ENCODE measurements at regions not wholly inside any gene's neighbourhood (a gene's known extent, or its start where the extent isn't known, plus 50 kb on each side); places are given as distances from the start of the nearest gene placed in this dataset.
"Not testable (repeated sequence)": the region's sequence is repeated elsewhere in the genome, so short reads cannot be mapped to it uniquely, and the experiment has no call there.

DNA sequence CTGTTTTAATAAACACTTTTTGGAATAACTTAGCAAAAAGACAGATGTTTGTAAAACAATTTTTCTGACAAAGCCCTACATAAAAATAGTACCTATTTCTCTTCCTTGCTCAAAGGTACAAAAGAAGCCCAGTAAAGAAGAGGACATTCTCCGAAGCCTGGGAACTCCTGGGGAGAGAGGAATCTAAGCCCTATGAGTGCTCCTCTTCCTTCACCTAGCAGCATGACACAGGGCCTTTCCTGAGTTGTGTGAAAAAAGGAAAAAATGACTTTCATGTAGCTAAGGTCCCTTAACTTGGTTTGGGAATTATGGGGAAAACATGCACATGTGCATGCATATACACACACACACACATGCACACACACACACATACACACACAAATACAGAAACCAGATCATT is 586.9 kb downstream of the TMA16 start:
- CTCF ChIA-PET, result no interaction called here
- Histone ChIP-seq H3K4me3 (ENCODE audit: control insufficient read depth in 1 of 7, extremely low read depth in 1 of 7, insufficient read depth in 4 of 7, low read depth in 2 of 7, low read length in 6 of 7) (no peak overlapping the region), H3K4me1 (ENCODE audit: control extremely low read depth in 1 of 4, control insufficient read depth in 4 of 4, insufficient read depth in 4 of 4, low read length in 3 of 4) (no peaks in the 10 kb centered on the region), H3K27ac (ENCODE audit: insufficient read depth in 1 of 2, low read depth in 1 of 2, low read length in 2 of 2, poor library complexity in 1 of 2, severe bottlenecking in 2 of 2) (no peak overlapping the region), H3K27me3 (replicated peaks in 2 of 5; ENCODE audit: control insufficient read depth in 4 of 5, insufficient read depth in 5 of 5, low read length in 4 of 5) (no peaks in the 10 kb centered on the region), H3K36me3 (ENCODE audit: control insufficient read depth in 4 of 4, insufficient read depth in 4 of 4, low read length in 3 of 4) (no peaks in the 10 kb centered on the region), H3K9me3 (ENCODE audit: control extremely low read depth in 1 of 5, control insufficient read depth in 4 of 5, insufficient read depth in 2 of 5, low read depth in 1 of 5, low read length in 4 of 5) (no peaks in the 10 kb centered on the region)
- no peak for DNase-seq
- POLR2A ChIA-PET, result no interaction called here
- WGBS (ENCODE audit: insufficient coverage), result no CpG with 5 or more reads among the region's 1 CpG

DNA sequence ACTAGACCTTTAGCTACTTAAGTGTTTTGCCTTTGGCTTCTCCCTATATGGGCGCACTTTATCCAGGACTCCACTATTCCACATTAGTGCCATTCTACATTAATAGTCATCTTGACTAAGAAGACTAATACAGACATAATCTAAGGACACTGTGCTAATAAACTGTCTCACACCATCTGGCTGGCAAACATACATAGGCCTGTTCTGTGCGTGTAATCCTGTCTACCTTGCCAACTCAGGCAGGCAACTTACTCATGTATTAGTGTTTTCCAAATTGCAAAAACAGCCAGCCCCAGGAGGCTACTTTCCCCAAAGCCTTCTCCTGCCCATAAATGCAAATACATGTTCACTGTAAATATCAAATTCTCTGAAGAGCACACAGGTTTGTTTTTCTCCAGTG is 587.3 kb downstream of the TMA16 start:
- CTCF ChIA-PET, result no interaction called here
- Histone ChIP-seq H3K9me3 (ENCODE audit: control extremely low read depth in 1 of 5, control insufficient read depth in 4 of 5, insufficient read depth in 2 of 5, low read depth in 1 of 5, low read length in 4 of 5) (no peaks in the 10 kb centered on the region), H3K4me3 (ENCODE audit: control insufficient read depth in 1 of 7, extremely low read depth in 1 of 7, insufficient read depth in 4 of 7, low read depth in 2 of 7, low read length in 6 of 7) (no peak overlapping the region), H3K27ac (ENCODE audit: insufficient read depth in 1 of 2, low read depth in 1 of 2, low read length in 2 of 2, poor library complexity in 1 of 2, severe bottlenecking in 2 of 2) (no peak overlapping the region), H3K27me3 (replicated peaks in 2 of 5; ENCODE audit: control insufficient read depth in 4 of 5, insufficient read depth in 5 of 5, low read length in 4 of 5) (no peaks in the 10 kb centered on the region), H3K36me3 (ENCODE audit: control insufficient read depth in 4 of 4, insufficient read depth in 4 of 4, low read length in 3 of 4) (no peaks in the 10 kb centered on the region), H3K4me1 (ENCODE audit: control extremely low read depth in 1 of 4, control insufficient read depth in 4 of 4, insufficient read depth in 4 of 4, low read length in 3 of 4) (no peaks in the 10 kb centered on the region)
- no peak for DNase-seq
- 92% methylated on average over 2 of the region's 2 CpGs for WGBS (ENCODE audit: insufficient coverage)
- POLR2A ChIA-PET, result no interaction called here

DNA sequence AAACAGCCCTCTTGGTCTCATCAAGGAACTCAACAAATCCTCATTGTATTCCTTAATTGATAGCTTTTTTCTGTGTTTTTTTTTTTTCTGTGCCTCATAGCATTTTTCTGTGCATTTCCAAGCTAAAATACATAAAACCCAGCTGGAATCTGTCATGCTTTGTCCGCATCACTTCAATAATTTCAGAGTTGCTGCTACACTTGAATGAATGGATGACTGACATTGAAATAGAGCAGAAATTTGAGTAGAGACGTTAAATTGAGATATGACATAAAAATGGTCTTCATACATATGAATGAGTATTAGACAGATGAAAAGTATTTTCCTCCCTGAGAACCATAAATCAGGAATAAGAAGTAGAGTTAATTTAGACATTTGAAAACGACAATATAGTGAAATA is 593.2 kb downstream of the TMA16 start:
- H3K4me1 ChIP-seq (ENCODE audit: control extremely low read depth in 1 of 4, control insufficient read depth in 4 of 4, insufficient read depth in 4 of 4, low read length in 3 of 4), result no peaks in the 10 kb centered on the region
- H3K27ac ChIP-seq (ENCODE audit: insufficient read depth in 1 of 2, low read depth in 1 of 2, low read length in 2 of 2, poor library complexity in 1 of 2, severe bottlenecking in 2 of 2), result no peak overlapping the region
- H3K27me3 ChIP-seq (replicated peaks in 2 of 5; ENCODE audit: control insufficient read depth in 4 of 5, insufficient read depth in 5 of 5, low read length in 4 of 5), result no peaks in the 10 kb centered on the region
- ChIA-PET POLR2A (no interaction called here), CTCF (no interaction called here)
- no CpG with 5 or more reads among the region's 3 CpGs for WGBS (ENCODE audit: insufficient coverage)
- H3K4me3 ChIP-seq (ENCODE audit: control insufficient read depth in 1 of 7, extremely low read depth in 1 of 7, insufficient read depth in 4 of 7, low read depth in 2 of 7, low read length in 6 of 7), result no peak overlapping the region
- no peaks in the 10 kb centered on the region for H3K9me3 ChIP-seq (ENCODE audit: control extremely low read depth in 1 of 5, control insufficient read depth in 4 of 5, insufficient read depth in 2 of 5, low read depth in 1 of 5, low read length in 4 of 5)
- no peaks in the 10 kb centered on the region for H3K36me3 ChIP-seq (ENCODE audit: control insufficient read depth in 4 of 4, insufficient read depth in 4 of 4, low read length in 3 of 4)
- no peak for DNase-seq

DNA sequence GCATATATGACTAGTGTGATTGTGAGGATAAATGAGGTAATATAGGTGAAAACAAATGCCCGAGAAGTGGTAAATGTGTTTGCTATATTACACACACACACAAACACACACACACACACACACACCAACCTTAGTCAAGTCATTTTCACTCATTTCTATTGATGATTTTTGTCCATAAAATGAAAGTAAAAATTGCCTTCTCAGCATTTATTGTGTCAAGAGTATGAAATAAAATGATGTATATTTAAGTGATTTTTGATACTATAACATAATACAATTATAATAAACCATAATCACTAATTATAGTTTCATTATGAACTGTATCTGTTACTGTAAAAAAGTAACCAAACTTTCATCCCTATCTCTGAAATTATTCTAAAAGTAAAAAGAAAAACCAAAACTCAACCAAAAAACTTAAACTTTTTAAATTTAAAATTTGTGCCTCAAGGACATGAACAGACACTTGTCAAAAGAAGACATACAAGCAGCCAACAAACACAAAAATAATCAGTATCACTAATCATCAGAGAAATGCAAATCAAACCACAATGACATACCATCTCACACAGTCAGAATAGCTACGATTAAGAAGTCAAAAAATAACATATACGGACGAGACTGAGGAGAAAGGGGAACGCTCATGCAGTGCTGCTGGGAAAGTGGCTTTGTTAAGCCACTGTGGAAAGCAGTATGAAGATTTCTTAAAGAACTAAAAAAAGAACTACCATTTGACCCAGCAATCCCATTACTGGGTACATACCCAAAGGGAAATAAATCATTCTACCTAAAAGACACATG is 601.0 kb downstream of the TMA16 start:
- no peaks in the 10 kb centered on the region for H3K9me3 ChIP-seq (ENCODE audit: control extremely low read depth in 1 of 5, control insufficient read depth in 4 of 5, insufficient read depth in 2 of 5, low read depth in 1 of 5, low read length in 4 of 5)
- no peaks in the 10 kb centered on the region for H3K4me1 ChIP-seq (ENCODE audit: control extremely low read depth in 1 of 4, control insufficient read depth in 4 of 4, insufficient read depth in 4 of 4, low read length in 3 of 4)
- no peaks in the 10 kb centered on the region for H3K36me3 ChIP-seq (ENCODE audit: control insufficient read depth in 4 of 4, insufficient read depth in 4 of 4, low read length in 3 of 4)
- H3K27me3 ChIP-seq (replicated peaks in 2 of 5; ENCODE audit: control insufficient read depth in 4 of 5, insufficient read depth in 5 of 5, low read length in 4 of 5), result no peaks in the 10 kb centered on the region
- WGBS (ENCODE audit: insufficient coverage), result no CpG with 5 or more reads among the region's 5 CpGs
- no peak for DNase-seq
- ChIA-PET CTCF (no interaction called here), POLR2A (no interaction called here)
- H3K4me3 ChIP-seq (ENCODE audit: control insufficient read depth in 1 of 7, extremely low read depth in 1 of 7, insufficient read depth in 4 of 7, low read depth in 2 of 7, low read length in 6 of 7), result no peak overlapping the region
- H3K27ac ChIP-seq (ENCODE audit: insufficient read depth in 1 of 2, low read depth in 1 of 2, low read length in 2 of 2, poor library complexity in 1 of 2, severe bottlenecking in 2 of 2), result no peak overlapping the region

DNA sequence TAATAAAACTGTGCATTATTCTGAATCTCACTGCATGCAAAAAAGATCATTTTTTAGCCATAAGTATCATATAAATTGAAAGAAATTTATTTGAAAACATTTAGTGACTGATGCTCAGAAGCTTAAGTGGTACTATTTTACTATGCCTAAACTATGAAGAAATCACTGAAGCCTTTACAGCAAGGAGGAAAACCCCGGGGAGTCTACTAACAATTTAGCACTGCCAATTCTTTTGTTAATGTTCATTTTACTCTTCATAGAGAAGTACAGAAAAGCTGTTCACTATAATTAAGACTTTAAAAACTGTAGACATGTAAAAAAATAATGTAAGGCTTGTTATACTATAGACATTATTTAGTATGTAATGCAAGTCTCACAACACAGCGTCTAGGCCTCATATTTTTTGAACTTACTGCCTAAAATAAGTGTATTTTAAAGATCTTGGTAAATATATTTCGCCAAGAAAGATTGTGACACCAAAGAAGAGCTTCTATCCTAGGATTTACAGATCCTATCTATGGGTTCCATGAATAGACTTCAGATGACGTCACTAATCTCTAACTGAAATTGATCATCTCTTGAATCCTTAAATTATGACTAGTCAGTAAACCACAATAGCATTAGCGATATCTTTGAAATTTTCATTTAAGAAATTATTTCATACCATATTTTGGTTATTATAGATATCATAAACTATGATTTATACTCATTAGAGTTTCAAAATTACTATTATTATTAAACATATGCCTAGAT is 602.5 kb downstream of the TMA16 start:
- H3K4me3 ChIP-seq (ENCODE audit: control insufficient read depth in 1 of 7, extremely low read depth in 1 of 7, insufficient read depth in 4 of 7, low read depth in 2 of 7, low read length in 6 of 7), result no peak overlapping the region
- H3K36me3 ChIP-seq (ENCODE audit: control insufficient read depth in 4 of 4, insufficient read depth in 4 of 4, low read length in 3 of 4), result no peaks in the 10 kb centered on the region
- WGBS (ENCODE audit: insufficient coverage), result no CpG with 5 or more reads among the region's 5 CpGs
- H3K9me3 ChIP-seq (ENCODE audit: control extremely low read depth in 1 of 5, control insufficient read depth in 4 of 5, insufficient read depth in 2 of 5, low read depth in 1 of 5, low read length in 4 of 5), result no peaks in the 10 kb centered on the region
- CTCF ChIA-PET, result no interaction called here
- no peak overlapping the region for H3K27ac ChIP-seq (ENCODE audit: insufficient read depth in 1 of 2, low read depth in 1 of 2, low read length in 2 of 2, poor library complexity in 1 of 2, severe bottlenecking in 2 of 2)
- H3K4me1 ChIP-seq (ENCODE audit: control extremely low read depth in 1 of 4, control insufficient read depth in 4 of 4, insufficient read depth in 4 of 4, low read length in 3 of 4), result no peaks in the 10 kb centered on the region
- POLR2A ChIA-PET, result no interaction called here
- no peaks in the 10 kb centered on the region for H3K27me3 ChIP-seq (replicated peaks in 2 of 5; ENCODE audit: control insufficient read depth in 4 of 5, insufficient read depth in 5 of 5, low read length in 4 of 5)
- DNase-seq, result no peak

DNA sequence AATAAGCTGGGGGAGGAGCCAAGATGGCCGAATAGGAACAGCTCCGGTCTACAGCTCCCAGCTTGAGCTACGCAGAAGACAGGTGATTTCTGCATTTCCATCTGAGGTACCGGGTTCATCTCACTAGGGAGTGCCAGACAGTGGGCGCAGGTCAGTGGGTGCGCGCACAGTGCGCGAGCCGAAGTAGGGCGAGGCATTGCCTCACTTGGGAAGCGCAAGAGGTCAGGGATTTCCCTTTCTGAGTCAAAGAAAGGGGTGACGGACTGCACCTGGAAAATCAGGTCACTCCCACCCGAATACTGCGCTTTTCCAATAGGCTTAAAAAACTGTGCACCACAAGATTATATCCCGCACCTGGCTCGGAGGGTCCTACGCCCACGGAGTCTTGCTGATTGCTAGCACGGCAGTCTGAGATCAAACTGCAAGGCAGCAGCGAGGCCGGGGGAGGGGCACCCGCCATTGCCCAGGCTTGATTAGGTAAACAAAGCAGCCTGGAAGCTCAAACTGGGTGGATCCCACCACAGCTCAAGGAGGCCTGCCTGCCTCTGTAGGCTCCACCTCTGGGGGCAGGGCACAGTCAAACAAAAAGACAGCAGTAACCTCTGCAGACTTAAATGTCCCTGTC is 606.4 kb downstream of the TMA16 start:
- H3K4me3 ChIP-seq (ENCODE audit: control insufficient read depth in 1 of 7, extremely low read depth in 1 of 7, insufficient read depth in 4 of 7, low read depth in 2 of 7, low read length in 6 of 7); H3K27me3 ChIP-seq (replicated peaks in 2 of 5; ENCODE audit: control insufficient read depth in 4 of 5, insufficient read depth in 5 of 5, low read length in 4 of 5); H3K36me3 ChIP-seq (ENCODE audit: control insufficient read depth in 4 of 4, insufficient read depth in 4 of 4, low read length in 3 of 4); H3K9me3 ChIP-seq (ENCODE audit: control extremely low read depth in 1 of 5, control insufficient read depth in 4 of 5, insufficient read depth in 2 of 5, low read depth in 1 of 5, low read length in 4 of 5); H3K27ac ChIP-seq (ENCODE audit: insufficient read depth in 1 of 2, low read depth in 1 of 2, low read length in 2 of 2, poor library complexity in 1 of 2, severe bottlenecking in 2 of 2); DNase-seq; H3K4me1 ChIP-seq (ENCODE audit: control extremely low read depth in 1 of 4, control insufficient read depth in 4 of 4, insufficient read depth in 4 of 4, low read length in 3 of 4); CTCF ChIA-PET; POLR2A ChIA-PET: not testable (repeated sequence)
- WGBS (ENCODE audit: insufficient coverage), result 96% methylated on average over 13 of the region's 23 CpGs

DNA sequence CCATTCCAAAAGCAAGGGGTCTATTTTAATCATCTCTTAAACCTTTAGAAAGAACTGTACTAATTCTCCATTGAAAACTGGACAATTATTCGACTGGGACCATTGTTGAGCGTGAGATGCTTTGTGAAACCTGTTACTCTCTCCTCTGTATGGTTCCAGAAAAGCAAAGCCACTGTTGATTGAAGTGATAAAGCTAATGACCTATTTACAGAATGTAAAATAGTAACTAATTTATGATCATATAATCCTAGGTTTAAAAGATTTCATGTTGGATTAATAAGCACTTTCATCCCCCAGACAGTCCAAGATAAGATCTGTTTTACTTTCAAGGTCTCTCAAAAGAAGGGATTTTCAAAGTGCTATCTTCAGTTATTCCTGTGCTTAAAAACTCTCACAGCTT is 614.5 kb downstream of the TMA16 start:
- ChIA-PET POLR2A (no interaction called here), CTCF (no interaction called here)
- Histone ChIP-seq H3K27me3 (replicated peaks in 2 of 5; ENCODE audit: control insufficient read depth in 4 of 5, insufficient read depth in 5 of 5, low read length in 4 of 5) (no peaks in the 10 kb centered on the region), H3K4me3 (ENCODE audit: control insufficient read depth in 1 of 7, extremely low read depth in 1 of 7, insufficient read depth in 4 of 7, low read depth in 2 of 7, low read length in 6 of 7) (no peak overlapping the region), H3K9me3 (ENCODE audit: control extremely low read depth in 1 of 5, control insufficient read depth in 4 of 5, insufficient read depth in 2 of 5, low read depth in 1 of 5, low read length in 4 of 5) (no peaks in the 10 kb centered on the region), H3K27ac (ENCODE audit: insufficient read depth in 1 of 2, low read depth in 1 of 2, low read length in 2 of 2, poor library complexity in 1 of 2, severe bottlenecking in 2 of 2) (no peak overlapping the region), H3K36me3 (ENCODE audit: control insufficient read depth in 4 of 4, insufficient read depth in 4 of 4, low read length in 3 of 4) (no peaks in the 10 kb centered on the region), H3K4me1 (ENCODE audit: control extremely low read depth in 1 of 4, control insufficient read depth in 4 of 4, insufficient read depth in 4 of 4, low read length in 3 of 4) (no peaks in the 10 kb centered on the region)
- 100% methylated on average over 2 of the region's 2 CpGs for WGBS (ENCODE audit: insufficient coverage)
- DNase-seq, result no peak

All from common myeloid progenitor, CD34-positive (primary cell).